HAP-1 (cell line): ENCODE measurements at regions not wholly inside any gene's neighbourhood (a gene's known extent, or its start where the extent isn't known, plus 50 kb on each side); places are given as distances from the start of the nearest gene placed in this dataset.

Source experiments
- DNase-seq, 2 experiments: peaks; one replicate each; pipeline ENCODE4 v3.0.0-alpha.2; 2016 to 2020; ENCODE audit warnings: low spot score in 2 of 2
- H3K27me3 ChIP-seq: fragments of 250-450 bp; sonication (Bioruptor Pico); 2 replicates; pipeline ENCODE4 v1.5.1; 2020; ENCODE audit warnings: low read depth, mild to moderate bottlenecking, moderate library complexity
- H3K36me3 ChIP-seq: fragments of 250-450 bp; sonication (Bioruptor Pico); replicated peaks from 2 replicates; pipeline ENCODE4 v1.5.1; 2020; ENCODE audit warnings: mild to moderate bottlenecking
- H3K4me1 ChIP-seq: fragments of 250-450 bp; sonication (Bioruptor Pico); 2 replicates; pipeline ENCODE4 v1.5.1; 2020; ENCODE audit warnings: mild to moderate bottlenecking
- H3K4me3 ChIP-seq: fragments of 250-450 bp; sonication (Bioruptor Pico); 2 replicates; pipeline ENCODE4 v1.5.1; 2020; ENCODE audit warnings: mild to moderate bottlenecking, moderate library complexity
- H3K9me3 ChIP-seq: fragments of 250-450 bp; sonication (Bioruptor Pico); 2 replicates; pipeline ENCODE4 v1.5.1; 2020; ENCODE audit warnings: mild to moderate bottlenecking, moderate library complexity
- in situ Hi-C: fragments of 300-500 bp; cut with MboI; formaldehyde crosslinking; loops from 3 replicates; pipeline ENCODE4 v1.14.3; 2020; ENCODE audit warnings: low sequenced_read_pairs, inconsistent platforms, mixed read lengths

GRCh38 chr5:52665559-52665958 is 122.2 kb upstream of the ITGA1 start:
- Histone ChIP-seq H3K4me1 (no peaks in the 10 kb centered on the region), H3K4me3 (no peak overlapping the region), H3K9me3 (no peaks in the 10 kb centered on the region), H3K36me3 (no peaks in the 10 kb centered on the region), H3K27me3 (no peaks in the 10 kb centered on the region)
- DNase-seq = no peak
- in situ Hi-C loops = loop anchor here (25.0 kb wide), 2 partner anchors 303 to 1703 kb away; no protein-coding TSS in a partner anchor

- in situ Hi-C loops = loop anchor here (25.0 kb wide), 2 partner anchors 306 to 1706 kb away; no protein-coding TSS in a partner anchor
- DNase-seq = no peak
Measured at GRCh38 chr5:52668139-52668538, 119.6 kb upstream of the ITGA1 start.

GRCh38 chr5:52668544-52669185 is 119.1 kb upstream of the ITGA1 start:
- Histone ChIP-seq H3K9me3 (no peaks in the 10 kb centered on the region), H3K4me1 (no peaks in the 10 kb centered on the region), H3K36me3 (no peaks in the 10 kb centered on the region), H3K4me3 (no peak overlapping the region), H3K27me3 (no peaks in the 10 kb centered on the region)
- in situ Hi-C loops = loop anchor here (25.0 kb wide), 2 partner anchors 306 to 1706 kb away; no protein-coding TSS in a partner anchor
- DNase-seq = no peak

More at GRCh38 chr5:52668139-52668538, 119.6 kb upstream of the ITGA1 start:
- Histone ChIP-seq H3K4me3 (no peak overlapping the region), H3K27me3 (no peaks in the 10 kb centered on the region), H3K4me1 (no peaks in the 10 kb centered on the region), H3K9me3 (no peaks in the 10 kb centered on the region), H3K36me3 (no peaks in the 10 kb centered on the region)

- H3K27me3 ChIP-seq = no peaks in the 10 kb centered on the region
- H3K36me3 ChIP-seq = no peaks in the 10 kb centered on the region
- no peak overlapping the region for H3K4me3 ChIP-seq
- H3K9me3 ChIP-seq = no peaks in the 10 kb centered on the region
- in situ Hi-C loops = loop anchor here (25.0 kb wide), 2 partner anchors 310 to 1710 kb away; no protein-coding TSS in a partner anchor
- no peaks in the 10 kb centered on the region for H3K4me1 ChIP-seq
- no peak for DNase-seq
Measured at GRCh38 chr5:52672459-52672858, 115.3 kb upstream of the ITGA1 start.

GRCh38 chr5:52673495-52673894 is 114.2 kb upstream of the ITGA1 start:
- Histone ChIP-seq H3K27me3 (no peaks in the 10 kb centered on the region), H3K4me3 (no peak overlapping the region), H3K4me1 (no peaks in the 10 kb centered on the region), H3K9me3 (no peaks in the 10 kb centered on the region), H3K36me3 (no peaks in the 10 kb centered on the region)
- in situ Hi-C loops = loop anchor here (25.0 kb wide), 2 partner anchors 311 to 1711 kb away; no protein-coding TSS in a partner anchor
- no peak for DNase-seq

- no peak for DNase-seq
- Histone ChIP-seq H3K9me3 (no peaks in the 10 kb centered on the region), H3K4me3 (no peak overlapping the region), H3K27me3 (no peaks in the 10 kb centered on the region), H3K4me1 (no peaks in the 10 kb centered on the region), H3K36me3 (no peaks in the 10 kb centered on the region)
- in situ Hi-C loops = loop anchor here (25.0 kb wide), 2 partner anchors 313 to 1713 kb away; no protein-coding TSS in a partner anchor
Measured at GRCh38 chr5:52674815-52675545, 112.7 kb upstream of the ITGA1 start.

- H3K36me3 ChIP-seq = no peaks in the 10 kb centered on the region
- H3K4me3 ChIP-seq = no peak overlapping the region
- H3K9me3 ChIP-seq = no peaks in the 10 kb centered on the region
- in situ Hi-C loops = no loop called here
- no peaks in the 10 kb centered on the region for H3K4me1 ChIP-seq
- no peaks in the 10 kb centered on the region for H3K27me3 ChIP-seq
- DNase-seq = no peak
Measured at GRCh38 chr5:52682492-52682891, 105.2 kb upstream of the ITGA1 start.

- H3K36me3 ChIP-seq = no peaks in the 10 kb centered on the region
- no peaks in the 10 kb centered on the region for H3K9me3 ChIP-seq
- DNase-seq = no peak
- in situ Hi-C loops = no loop called here
- H3K27me3 ChIP-seq = no peaks in the 10 kb centered on the region
- no peaks in the 10 kb centered on the region for H3K4me1 ChIP-seq
- H3K4me3 ChIP-seq = no peak overlapping the region
Measured at GRCh38 chr5:52684051-52684450, 103.7 kb upstream of the ITGA1 start.

- DNase-seq = no peak
- in situ Hi-C loops = no loop called here
- Histone ChIP-seq H3K27me3 (no peaks in the 10 kb centered on the region), H3K9me3 (no peaks in the 10 kb centered on the region), H3K4me3 (no peak overlapping the region), H3K36me3 (no peaks in the 10 kb centered on the region), H3K4me1 (no peaks in the 10 kb centered on the region)
Measured at GRCh38 chr5:52685566-52685965, 102.2 kb upstream of the ITGA1 start.

GRCh38 chr5:52685971-52686370 is 101.7 kb upstream of the ITGA1 start:
- no peaks in the 10 kb centered on the region for H3K4me1 ChIP-seq
- no peaks in the 10 kb centered on the region for H3K27me3 ChIP-seq
- DNase-seq = no peak
- in situ Hi-C loops = no loop called here
- H3K36me3 ChIP-seq = no peaks in the 10 kb centered on the region
- no peaks in the 10 kb centered on the region for H3K9me3 ChIP-seq
- H3K4me3 ChIP-seq = no peak overlapping the region

- no peaks in the 10 kb centered on the region for H3K27me3 ChIP-seq
- DNase-seq = no peak
- in situ Hi-C loops = no loop called here
- H3K4me3 ChIP-seq = no peak overlapping the region
- no peaks in the 10 kb centered on the region for H3K4me1 ChIP-seq
- no peaks in the 10 kb centered on the region for H3K9me3 ChIP-seq
- H3K36me3 ChIP-seq = no peaks in the 10 kb centered on the region
Measured at GRCh38 chr5:52690236-52690768, 97.4 kb upstream of the ITGA1 start.

- no peaks in the 10 kb centered on the region for H3K36me3 ChIP-seq
- DNase-seq = no peak
- no peaks in the 10 kb centered on the region for H3K9me3 ChIP-seq
- no peaks in the 10 kb centered on the region for H3K4me1 ChIP-seq
- in situ Hi-C loops = no loop called here
- no peak overlapping the region for H3K4me3 ChIP-seq
- H3K27me3 ChIP-seq = no peaks in the 10 kb centered on the region
Measured at GRCh38 chr5:52692039-52692438, 95.7 kb upstream of the ITGA1 start.

- no peaks in the 10 kb centered on the region for H3K9me3 ChIP-seq
- no peak for DNase-seq
- H3K4me1 ChIP-seq = no peaks in the 10 kb centered on the region
- H3K4me3 ChIP-seq = no peak overlapping the region
- H3K36me3 ChIP-seq = no peaks in the 10 kb centered on the region
- no peaks in the 10 kb centered on the region for H3K27me3 ChIP-seq
- in situ Hi-C loops = no loop called here
Measured at GRCh38 chr5:52692606-52693005, 95.1 kb upstream of the ITGA1 start.

- Histone ChIP-seq H3K4me3 (no peak overlapping the region), H3K9me3 (no peaks in the 10 kb centered on the region), H3K36me3 (no peaks in the 10 kb centered on the region), H3K4me1 (no peaks in the 10 kb centered on the region), H3K27me3 (no peaks in the 10 kb centered on the region)
- DNase-seq = peak in 1 of 2 experiments; percentile 14
- in situ Hi-C loops = no loop called here
Measured at GRCh38 chr5:52693280-52693679, 94.4 kb upstream of the ITGA1 start.
